NCI-H82 treated with DMSO at 0.1 percent for 48 hours (cell line): ENCODE measurements at regions not wholly inside any gene's neighbourhood (a gene's known extent, or its start where the extent isn't known, plus 50 kb on each side); places are given as distances from the start of the nearest gene placed in this dataset.
A peak's percentile ranks its signal among the peaks of the same experiment; 100 is the strongest.
"Not testable (repeated sequence)": the region's sequence is repeated elsewhere in the genome, so short reads cannot be mapped to it uniquely, and the experiment has no call there.

ENCODE experiments used
- DNase-seq: peaks from one replicate; lab custom pipeline; 2025; ENCODE audit not compliant: unreplicated experiment; lab: John Stamatoyannopoulos, UW

DNA sequence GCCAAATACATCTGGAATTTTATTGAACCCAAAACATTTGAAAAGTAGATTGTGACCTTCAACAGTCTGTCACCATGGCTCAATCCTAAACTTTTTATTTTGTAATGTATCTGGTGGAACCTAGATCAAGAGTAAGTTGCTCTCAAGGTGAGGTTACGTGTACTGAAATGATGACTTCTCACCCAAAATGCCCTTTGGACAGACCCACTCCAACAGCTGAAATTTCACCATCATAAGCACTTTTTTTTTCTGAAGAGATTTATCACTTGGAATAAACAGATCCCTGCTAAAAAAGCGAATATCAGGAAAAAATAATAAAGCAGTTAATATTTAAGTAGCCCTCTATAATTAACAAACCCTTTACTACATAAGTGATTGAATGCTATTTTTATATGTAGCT is 155.0 kb upstream of the FBXL7 start:
- no peak for DNase-seq

DNA sequence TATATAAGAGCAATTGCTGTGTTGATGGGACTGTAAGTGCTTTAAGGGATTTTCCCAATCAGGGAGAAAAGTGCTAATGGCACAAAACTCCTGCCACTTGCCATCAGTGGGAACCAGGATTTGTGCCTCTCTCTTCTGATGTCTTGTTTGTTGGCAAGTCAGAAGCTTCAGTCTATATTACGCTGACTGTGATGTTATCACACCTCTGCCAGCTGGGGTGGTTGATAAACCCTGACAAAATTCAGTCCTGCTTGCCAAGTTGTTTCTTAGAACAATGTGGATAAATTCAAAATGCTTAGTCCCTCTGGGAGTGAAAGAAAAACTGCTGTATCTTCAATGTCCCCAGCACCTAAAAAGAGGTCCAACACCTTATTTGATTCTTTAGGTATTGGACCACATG is 161.4 kb upstream of the FBXL7 start:
- DNase-seq, result no peak

DNA sequence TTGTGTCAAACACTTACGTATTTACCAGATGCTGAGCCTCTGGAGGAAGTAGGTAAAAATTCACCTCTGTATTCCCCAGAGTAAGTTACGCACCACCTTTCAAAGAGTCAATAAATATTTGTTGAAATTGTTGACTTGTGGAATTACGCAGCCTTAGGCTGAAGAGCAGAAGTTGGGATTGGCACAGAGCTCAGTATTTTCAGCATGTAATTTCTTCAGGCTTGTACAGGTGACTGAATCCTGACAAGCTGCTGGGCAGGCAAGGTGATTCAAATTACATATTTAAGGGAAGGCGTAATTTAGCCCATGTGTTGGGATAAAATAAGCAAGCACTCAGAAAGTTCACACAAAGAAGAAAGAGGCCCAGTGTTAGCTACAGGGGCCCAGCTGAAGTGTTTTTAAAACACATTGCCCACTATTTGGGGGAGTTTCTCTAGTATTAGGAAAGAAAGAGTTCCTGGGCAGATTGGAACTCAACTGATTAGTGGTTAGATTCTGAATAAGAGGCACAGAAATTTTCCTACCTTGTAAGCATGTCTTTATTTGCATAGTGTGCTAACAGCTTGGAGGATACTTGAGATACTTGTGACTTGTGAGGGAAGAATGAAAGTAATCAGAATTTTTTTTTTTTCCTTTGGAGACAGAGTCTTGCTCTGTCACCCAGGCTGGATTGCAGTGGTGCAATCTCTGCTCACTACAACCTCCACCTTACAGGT is 165.3 kb upstream of the FBXL7 start:
- DNase-seq, result no peak

DNA sequence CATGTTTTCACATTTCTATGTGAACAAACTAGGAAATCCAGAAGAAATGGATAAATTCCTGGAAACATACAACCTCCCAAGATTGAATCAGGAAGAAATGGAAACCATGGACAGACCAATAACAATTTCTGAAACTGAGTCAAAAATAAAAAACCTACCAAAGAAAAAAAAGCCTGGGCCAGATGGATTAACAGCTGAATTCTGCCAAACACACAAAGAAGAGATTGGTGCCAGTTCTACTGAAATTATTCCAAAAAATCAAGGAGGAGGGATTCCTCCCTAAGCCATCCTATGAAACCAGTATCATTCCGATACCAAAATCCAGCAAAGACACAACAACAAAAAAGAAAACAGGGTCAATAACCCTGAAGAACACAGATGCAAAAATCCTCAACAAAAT is 166.9 kb upstream of the FBXL7 start:
- no peak for DNase-seq

DNA sequence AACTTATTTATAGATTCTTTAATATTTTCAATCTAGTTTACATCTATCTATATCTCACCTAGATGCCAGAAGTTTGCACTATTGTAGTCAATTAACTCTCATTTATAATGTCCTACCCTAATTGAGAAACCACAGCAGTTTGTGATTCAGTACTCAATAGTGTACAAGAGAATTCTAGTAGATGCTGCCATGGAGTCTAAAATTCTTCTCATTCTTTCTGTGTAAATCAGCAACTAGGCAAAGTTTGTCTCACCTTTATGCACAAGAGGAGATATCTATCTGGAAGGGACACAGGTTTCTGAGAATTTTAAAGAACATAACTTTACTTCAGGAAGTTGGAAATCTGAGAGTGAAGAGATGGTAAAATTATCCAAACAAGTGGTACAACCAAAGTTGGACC is 173.0 kb upstream of the FBXL7 start:
- DNase-seq, result no peak

DNA sequence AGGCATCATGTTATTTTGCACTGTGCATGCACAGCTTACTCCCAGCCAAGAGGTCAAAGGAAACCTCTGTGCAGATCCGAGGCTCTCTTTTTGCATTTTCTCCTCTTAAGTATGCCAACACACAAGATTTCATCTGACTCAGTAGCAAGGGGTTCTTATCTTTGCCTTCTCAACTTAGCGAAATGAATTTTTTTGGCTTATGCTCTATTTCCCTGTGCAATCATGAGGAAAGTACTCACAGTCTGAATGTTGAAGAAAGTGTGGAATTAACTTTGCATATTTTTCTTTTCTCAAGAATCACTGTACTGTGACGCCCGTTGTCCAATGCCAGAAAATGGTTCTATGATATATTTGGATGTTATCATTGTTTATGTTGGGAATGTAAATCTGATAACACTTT is 173.5 kb upstream of the FBXL7 start:
- no peak for DNase-seq

DNA sequence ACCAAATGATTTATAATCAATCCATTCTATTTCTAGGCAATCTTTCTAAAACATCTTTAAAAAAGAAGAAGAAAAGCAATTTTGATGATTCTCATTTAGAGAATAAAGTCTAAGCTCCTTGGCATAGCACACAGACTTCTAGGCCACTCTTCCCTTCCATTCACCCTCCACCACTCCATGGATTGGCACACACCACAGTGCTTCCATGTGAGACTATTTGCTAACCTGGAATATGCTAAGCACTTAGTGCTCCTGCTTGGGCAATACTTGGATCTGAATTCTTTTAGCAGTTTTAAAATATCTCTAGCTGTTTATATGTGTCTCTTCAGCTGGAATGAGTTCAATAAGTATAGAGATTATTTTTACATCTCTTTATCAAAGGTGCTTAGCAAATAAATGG is 177.6 kb upstream of the FBXL7 start:
- no peak for DNase-seq

DNA sequence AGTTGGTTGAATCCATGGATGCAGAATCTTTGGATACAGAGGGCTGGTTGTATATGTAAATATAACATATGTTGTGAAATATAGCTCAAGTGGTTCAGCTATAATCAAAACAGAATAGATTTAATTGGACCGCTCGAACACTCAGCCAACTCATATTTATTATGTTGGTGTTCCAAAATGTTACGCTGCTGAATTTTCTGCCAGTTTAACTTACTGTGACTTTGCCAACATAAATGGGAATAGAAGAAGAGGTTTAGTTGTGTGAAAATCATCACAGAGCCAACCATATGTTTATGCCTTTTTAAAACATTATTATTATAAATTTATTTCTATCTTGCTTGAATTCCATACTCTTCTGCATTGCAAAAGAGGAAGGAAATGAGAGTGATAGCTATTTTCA is 178.2 kb upstream of the FBXL7 start:
- DNase-seq, result no peak

DNA sequence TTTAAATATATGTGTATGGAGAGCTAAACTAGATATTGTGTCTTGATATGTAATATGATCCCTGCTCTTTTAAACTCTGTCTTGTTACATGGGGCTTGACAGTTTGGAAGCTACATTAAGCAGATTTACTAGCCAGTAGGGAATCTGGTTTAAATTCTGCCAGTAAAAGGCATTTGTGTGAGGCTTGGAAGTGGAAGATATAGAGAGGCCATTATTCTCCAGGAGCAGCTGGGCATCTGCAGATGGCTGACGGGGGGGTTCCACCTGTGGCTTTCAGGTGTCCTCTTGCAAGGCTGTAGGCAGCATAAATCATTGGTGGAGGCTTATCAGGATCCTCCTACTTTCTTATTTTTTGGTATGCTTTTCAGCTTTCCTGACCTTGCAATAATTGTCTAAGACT is 179.1 kb upstream of the FBXL7 start:
- DNase-seq, result peak; percentile 81

DNA sequence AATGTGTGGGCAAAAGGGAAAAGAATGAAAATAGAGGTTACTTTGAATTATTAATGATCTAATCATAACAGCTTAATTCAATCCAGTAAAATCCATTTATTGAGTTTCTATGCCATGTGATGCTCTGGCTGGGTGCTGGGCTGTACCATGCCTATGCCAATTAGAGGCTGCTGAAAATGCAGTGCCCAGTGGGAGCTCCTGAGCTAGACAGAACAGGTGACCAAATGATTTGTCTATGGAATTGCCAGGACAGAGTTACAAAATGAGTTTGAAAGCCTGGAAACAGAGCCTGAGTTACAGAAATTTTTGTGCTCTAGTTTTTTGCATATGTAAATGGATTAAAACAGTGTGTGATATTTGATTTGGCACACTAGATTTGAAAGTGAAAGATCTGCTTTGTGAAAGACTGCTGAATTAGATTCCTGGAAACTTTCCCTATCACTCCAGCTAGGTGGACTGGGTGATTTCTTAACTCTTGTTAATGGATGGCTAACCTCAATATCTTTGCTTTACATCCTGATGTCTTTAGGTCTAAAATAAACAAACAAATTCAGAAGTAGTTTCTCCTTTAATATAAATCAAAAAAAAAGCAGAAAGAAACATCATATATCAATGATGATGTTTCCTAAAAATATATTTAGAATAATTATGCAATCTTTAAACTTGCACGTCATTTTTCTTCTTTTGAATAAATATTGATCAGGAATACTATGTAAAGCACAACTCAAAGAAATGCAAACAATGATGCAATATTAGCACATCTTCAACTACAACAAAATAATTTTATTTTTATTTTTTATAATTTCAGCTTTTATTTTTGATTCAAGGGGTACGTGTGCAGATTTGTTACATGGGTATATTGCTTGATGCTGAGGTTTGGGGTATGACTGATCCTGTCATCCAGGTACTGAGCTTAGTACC is 194.8 kb upstream of the FBXL7 start:
- DNase-seq, result no peak

DNA sequence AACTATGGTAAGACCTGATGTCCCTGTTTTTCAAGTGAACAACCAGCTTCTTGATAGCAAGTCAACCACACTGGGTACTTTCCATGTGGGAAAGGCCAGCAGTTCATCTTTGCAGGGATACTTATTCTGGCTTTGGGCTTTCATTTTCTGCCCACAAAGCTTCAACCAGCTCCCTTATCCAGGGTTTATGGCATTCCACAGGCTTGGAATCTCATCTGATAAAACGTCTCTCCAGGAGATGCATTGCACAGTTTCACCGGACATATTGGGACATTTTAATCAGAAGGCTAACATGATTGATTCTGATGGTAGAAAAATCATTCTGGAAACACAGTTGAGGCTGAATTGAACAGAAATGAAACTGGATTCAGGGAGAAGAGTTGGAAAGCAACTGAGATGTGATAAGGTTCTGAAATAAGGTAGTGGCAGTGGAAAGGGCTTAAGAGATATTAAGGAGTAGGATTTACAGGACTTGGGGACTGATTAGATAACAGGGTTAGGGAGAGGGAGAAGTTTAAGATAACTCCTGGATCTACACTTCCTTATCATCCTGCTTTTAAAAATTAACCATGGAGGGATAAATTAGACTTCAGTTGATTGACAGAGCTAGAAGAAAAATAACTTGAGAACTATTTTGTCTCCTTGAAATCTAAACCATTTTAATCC is 195.8 kb upstream of the FBXL7 start:
- DNase-seq, result peak; percentile 21

DNA sequence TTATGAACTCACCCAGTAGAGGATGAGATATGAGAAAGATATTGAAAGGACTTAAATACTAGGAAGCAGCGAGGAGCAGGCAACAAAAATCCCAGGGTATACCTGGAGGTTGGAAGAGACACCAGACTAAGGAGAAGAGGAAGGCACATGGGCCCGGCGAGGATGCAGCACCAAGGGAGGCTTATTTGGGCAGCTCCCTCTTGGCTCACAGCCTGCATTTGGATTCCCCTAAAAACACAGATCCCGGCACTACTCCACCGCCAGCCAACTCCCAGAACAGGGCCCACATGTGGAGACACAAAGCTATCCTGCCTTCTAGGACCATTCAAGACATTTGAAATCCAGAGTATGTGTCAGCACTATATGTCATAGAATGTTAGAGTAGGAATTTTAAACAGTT is 199.8 kb upstream of the FBXL7 start:
- no peak for DNase-seq

DNA sequence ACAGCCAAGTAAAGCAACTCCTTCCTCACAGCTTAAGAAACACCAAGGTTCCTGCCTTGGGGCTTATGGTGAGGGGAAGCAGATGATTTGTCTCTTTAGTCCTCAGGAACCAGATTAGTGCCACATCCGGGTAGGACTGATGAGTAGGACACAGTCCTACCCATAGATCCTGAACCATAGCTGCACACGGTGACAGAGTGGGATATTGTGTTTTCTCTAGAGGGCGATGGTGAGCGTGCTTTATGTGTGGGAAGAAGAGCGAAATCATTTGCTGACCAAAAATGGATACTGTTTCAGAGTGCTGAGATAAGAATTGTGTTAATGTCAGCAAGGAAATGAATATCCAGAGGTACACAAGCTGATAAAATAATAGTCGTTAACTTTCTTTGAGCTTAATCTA is 209.0 kb upstream of the FBXL7 start:
- DNase-seq, result no peak

DNA sequence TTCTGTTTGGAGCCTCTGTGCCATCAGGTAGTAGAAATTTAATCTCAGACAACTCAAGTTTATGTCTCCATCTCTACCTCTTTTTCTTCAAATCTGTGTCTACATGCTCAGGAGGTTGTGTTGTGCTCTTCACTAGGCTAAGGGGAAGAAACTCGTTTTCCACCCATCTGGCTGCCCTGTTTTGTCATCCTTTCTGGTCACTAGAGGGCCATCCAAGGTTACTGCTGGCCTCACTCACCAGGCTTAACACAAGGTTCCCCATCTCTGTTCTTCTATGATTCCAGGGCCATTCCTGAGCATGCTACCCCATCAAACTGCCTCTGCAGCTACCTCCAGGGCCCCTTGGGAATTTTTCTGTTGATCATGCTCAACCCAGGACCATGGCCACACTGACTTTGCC is 213.3 kb upstream of the FBXL7 start:
- DNase-seq, result peak; percentile 28

DNA sequence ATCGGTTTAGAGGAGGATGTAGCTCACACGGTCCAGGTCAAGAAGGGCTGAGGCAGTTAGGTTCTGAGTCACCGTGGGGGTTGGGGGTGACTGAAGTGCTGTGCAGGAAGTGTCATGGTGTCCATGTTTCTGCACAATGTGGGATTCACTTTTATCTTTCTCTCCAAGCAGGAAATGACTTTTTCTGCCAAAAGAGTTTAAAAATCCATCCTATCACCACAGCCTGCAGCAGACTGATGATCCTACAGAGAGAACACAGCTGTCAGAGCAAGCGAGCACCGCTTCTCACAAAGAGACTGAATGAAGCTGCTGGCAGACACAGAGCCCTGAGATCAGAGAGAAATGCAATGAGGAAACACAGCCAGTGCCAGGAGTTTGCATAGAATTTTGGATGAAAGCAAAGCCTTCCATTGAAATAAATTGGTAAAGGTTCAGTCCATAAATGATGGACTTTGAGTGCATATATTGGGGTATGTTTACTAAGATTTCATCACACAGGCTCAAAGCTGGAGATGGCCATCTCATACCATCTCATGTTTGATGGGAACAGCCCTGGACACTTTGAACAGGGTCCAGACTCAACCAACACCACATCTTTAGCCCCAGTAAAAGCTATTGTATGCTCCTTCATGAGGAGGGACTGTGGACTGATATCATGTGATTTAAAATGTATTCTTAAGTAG is 213.9 kb upstream of the FBXL7 start:
- no peak for DNase-seq

DNA sequence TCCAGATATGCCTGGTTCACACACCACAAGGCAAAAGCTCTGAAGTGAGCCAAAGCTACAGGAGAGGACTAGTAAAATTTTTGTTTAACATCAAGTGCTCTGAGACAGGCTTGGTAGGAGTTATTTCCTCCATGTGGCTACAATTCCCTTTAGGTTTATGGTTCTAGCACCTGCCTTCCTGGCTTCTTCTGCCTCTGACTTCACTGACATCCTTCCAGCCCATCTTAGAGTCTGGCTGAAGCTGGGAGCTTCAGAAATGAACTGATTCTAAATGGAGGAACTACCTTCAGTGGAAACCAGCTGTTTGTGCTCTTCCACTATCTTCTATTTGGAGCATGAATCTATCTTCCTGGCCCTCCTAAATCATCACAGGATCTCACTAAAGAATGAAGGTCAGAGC is 215.3 kb upstream of the FBXL7 start:
- DNase-seq, result no peak

DNA sequence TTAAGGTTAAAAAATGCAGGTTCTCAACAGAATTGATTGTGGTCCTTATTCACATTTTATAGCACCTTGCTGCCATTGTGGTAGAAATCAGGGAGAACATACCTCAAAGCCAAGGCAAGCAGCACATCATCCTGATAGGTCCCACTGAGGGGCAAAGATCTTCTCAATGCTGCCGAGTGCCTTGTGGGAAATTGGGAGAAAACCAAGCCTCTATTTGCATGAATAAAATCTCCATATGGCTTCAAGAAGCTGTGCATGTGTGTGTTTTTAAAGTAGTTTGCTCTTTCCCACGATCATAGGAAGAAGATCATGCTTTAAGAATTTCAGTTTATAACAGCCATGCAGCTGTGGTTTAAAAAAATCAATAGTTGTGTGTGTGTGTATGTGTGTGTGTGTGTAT is 216.9 kb upstream of the FBXL7 start:
- DNase-seq, result no peak

DNA sequence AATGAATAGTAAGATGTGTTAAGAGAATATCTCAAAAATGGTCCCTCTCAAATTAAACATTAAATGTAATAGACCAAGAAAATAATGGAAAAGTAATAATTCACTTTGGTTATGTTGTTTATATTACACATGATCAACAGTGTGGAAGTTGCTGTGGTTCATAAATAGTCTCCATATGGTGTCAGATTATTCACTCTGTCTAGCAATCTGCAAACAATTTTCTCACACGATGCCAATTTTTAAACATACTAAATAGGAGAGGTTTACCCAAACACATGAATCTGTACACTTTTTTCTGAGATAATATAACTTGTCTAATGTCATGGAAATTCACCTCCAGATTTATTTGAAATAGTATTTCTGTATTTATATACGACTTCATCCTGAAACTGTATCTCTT is 217.4 kb upstream of the FBXL7 start:
- no peak for DNase-seq

DNA sequence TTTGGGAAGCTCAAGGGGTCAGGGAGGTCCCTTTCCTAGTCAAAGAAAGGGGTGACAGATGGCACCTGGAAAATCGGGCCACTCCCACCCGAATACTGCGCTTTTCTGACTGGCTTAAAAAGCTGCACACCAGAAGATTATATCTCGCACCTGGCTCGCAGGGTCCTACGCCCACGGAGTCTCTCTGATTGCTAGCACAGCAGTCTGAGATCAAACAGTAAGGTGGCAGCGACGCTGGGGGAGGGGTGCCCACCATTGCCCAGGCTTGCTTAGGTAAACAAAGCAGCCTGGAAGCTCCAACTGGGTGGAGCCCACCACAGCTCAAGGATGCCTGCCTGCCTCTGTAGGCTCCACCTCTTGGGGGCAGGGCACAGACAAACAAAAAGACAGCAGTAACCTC is 228.4 kb upstream of the FBXL7 start:
- not testable (repeated sequence) for DNase-seq

DNA sequence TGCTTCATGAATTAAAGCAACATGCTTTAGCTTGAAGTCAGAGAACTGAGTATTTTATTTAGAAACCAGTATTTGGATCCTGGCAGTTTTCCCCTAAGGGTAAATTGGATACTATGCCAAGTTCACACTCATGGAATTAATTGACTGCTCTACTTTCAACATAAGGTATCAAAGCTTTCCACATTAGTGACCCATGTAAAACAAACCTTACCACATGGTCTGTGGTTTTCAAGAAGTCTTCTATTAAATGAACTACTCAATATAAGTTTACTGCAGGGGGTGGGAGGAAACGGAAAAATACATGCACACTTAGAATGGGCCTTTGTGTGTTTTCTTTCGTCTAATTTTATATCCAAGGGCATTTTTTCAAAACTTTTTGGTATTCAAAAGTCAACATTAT is 232.0 kb upstream of the FBXL7 start:
- no peak for DNase-seq

DNA sequence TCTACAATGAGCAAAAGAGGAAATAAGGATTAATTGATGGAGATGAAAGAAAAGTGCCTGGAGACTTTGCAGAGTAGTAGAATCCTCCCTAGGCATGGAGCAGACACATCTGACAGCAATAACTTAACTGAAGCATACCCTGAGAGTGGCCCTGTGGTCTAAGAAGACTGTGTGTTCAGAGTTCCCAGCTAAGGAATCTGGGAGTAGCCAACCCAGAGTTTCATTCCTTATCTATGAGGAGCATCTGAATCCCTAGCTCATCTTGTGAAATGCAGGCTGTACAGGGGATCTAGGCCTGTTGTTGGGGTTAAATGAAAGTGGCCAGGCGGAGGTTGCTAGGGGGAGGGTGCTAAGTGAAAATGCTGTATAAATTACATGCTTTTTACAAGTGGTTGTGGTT is 233.1 kb upstream of the FBXL7 start:
- DNase-seq, result no peak
